ENCODE measurements at regions not wholly inside any gene's neighbourhood (a gene's known extent, or its start where the extent isn't known, plus 50 kb on each side); places are given as distances from the start of the nearest gene placed in this dataset.

GRCh38 chr1:83676106-83676505 is 322.8 kb downstream of the TTLL7 start:
- Histone ChIP-seq H3K4me2 (ENCODE audit: low read length) (no peak overlapping the region), H4K20me1 (ENCODE audit: insufficient read depth, low read length) (no peaks in the 10 kb centered on the region), H3K9me3 (ENCODE audit: low read length) (no peaks in the 10 kb centered on the region), H2AFZ (ENCODE audit: low read length) (no peak overlapping the region), H3K4me1 (ENCODE audit: insufficient read depth, low read length, severe bottlenecking) (no peaks in the 10 kb centered on the region), H3K36me3 (ENCODE audit: insufficient read depth, low read length) (no peaks in the 10 kb centered on the region; the same call in 1 of the 2 replicates), H3K27ac (ENCODE audit: low read depth, low read length, poor library complexity, severe bottlenecking) (no peak overlapping the region), H3K9ac (ENCODE audit: low read length) (no peak overlapping the region), H3K27me3 (ENCODE audit: insufficient read depth, low read length) (no peaks in the 10 kb centered on the region), H3K79me2 (ENCODE audit: insufficient read depth, low read length) (no peaks in the 10 kb centered on the region), H3K4me3 (ENCODE audit: low read depth, low read length, poor library complexity, severe bottlenecking) (no peak overlapping the region), H3K9me2 (ENCODE audit: low read depth, low read length) (no peaks in the 10 kb centered on the region), H3F3A (ENCODE audit: insufficient read depth, low read length) (no peaks in the 10 kb centered on the region)
- TF ChIP-seq EZH2 (IDR thresholded peaks at IDR 0.05; ENCODE audit: borderline replicate concordance, low read length) (no peak), CTCF (IDR thresholded peaks at IDR 0.05; ENCODE audit: low read length) (no peak)

GRCh38 chr1:83673312-83673711 is 325.6 kb downstream of the TTLL7 start:
- Histone ChIP-seq H3K4me1 (ENCODE audit: insufficient read depth, low read length, severe bottlenecking) (no peaks in the 10 kb centered on the region), H3K4me3 (ENCODE audit: low read depth, low read length, poor library complexity, severe bottlenecking) (no peak overlapping the region), H3K27me3 (ENCODE audit: insufficient read depth, low read length) (no peaks in the 10 kb centered on the region), H2AFZ (ENCODE audit: low read length) (no peak overlapping the region), H3K9me2 (ENCODE audit: low read depth, low read length) (no peaks in the 10 kb centered on the region), H3K9ac (ENCODE audit: low read length) (no peak overlapping the region), H3K36me3 (ENCODE audit: insufficient read depth, low read length) (no peaks in the 10 kb centered on the region; the same call in 1 of the 2 replicates), H3K79me2 (ENCODE audit: insufficient read depth, low read length) (no peaks in the 10 kb centered on the region), H3K27ac (ENCODE audit: low read depth, low read length, poor library complexity, severe bottlenecking) (no peak overlapping the region), H4K20me1 (ENCODE audit: insufficient read depth, low read length) (no peaks in the 10 kb centered on the region), H3K9me3 (ENCODE audit: low read length) (peaks cover 3% of the 10 kb centered on the region; the same call in 1 of the 2 replicates), H3K4me2 (ENCODE audit: low read length) (no peak overlapping the region), H3F3A (ENCODE audit: insufficient read depth, low read length) (no peaks in the 10 kb centered on the region)
- no peak for TF ChIP-seq CTCF (IDR thresholded peaks at IDR 0.05; ENCODE audit: low read length)
- no peak for TF ChIP-seq EZH2 (IDR thresholded peaks at IDR 0.05; ENCODE audit: borderline replicate concordance, low read length)

GRCh38 chr1:83671586-83671985 is 327.3 kb downstream of the TTLL7 start:
- Histone ChIP-seq H3K9ac (ENCODE audit: low read length) (no peak overlapping the region), H3K36me3 (ENCODE audit: insufficient read depth, low read length) (no peaks in the 10 kb centered on the region), H3K79me2 (ENCODE audit: insufficient read depth, low read length) (no peaks in the 10 kb centered on the region), H3K27me3 (ENCODE audit: insufficient read depth, low read length) (no peaks in the 10 kb centered on the region), H3K27ac (ENCODE audit: low read depth, low read length, poor library complexity, severe bottlenecking) (no peak overlapping the region), H3K9me3 (ENCODE audit: low read length) (peaks cover 3% of the 10 kb centered on the region; the same call in 1 of the 2 replicates), H3K4me3 (ENCODE audit: low read depth, low read length, poor library complexity, severe bottlenecking) (no peak overlapping the region), H3K4me2 (ENCODE audit: low read length) (no peak overlapping the region), H4K20me1 (ENCODE audit: insufficient read depth, low read length) (no peaks in the 10 kb centered on the region), H3K9me2 (ENCODE audit: low read depth, low read length) (no peaks in the 10 kb centered on the region), H3K4me1 (ENCODE audit: insufficient read depth, low read length, severe bottlenecking) (no peaks in the 10 kb centered on the region), H3F3A (ENCODE audit: insufficient read depth, low read length) (no peaks in the 10 kb centered on the region), H2AFZ (ENCODE audit: low read length) (no peak overlapping the region)
- TF ChIP-seq EZH2 (IDR thresholded peaks at IDR 0.05; ENCODE audit: borderline replicate concordance, low read length), result no peak
- no peak for TF ChIP-seq CTCF (IDR thresholded peaks at IDR 0.05; ENCODE audit: low read length)
